Mesodermal cell (in vitro differentiated cells): ENCODE measurements at regions not wholly inside any gene's neighbourhood (a gene's known extent, or its start where the extent isn't known, plus 50 kb on each side); places are given as distances from the start of the nearest gene placed in this dataset.

Source experiments
- H3K27ac ChIP-seq: 2 replicates; pipeline ENCODE4 v1.7.0; 2013; ENCODE audit warnings: mild to moderate bottlenecking, low read depth, low read length, moderate library complexity; ENCODE audit not compliant: severe bottlenecking
- H3K36me3 ChIP-seq: 2 replicates; pipeline ENCODE4 v1.7.1; 2013; ENCODE audit warnings: mild to moderate bottlenecking, low read length, moderate library complexity; ENCODE audit not compliant: control insufficient read depth, insufficient read depth
- H3K4me1 ChIP-seq: one replicate; pipeline ENCODE4 v1.7.1; 2013; ENCODE audit warnings: mild to moderate bottlenecking, low read length; ENCODE audit not compliant: insufficient read depth, control insufficient read depth, poor library complexity, severe bottlenecking
- H3K4me3 ChIP-seq: 2 replicates; pipeline ENCODE4 v1.7.0; 2013; ENCODE audit warnings: low read length, control low read depth, mild to moderate bottlenecking; ENCODE audit not compliant: insufficient read depth, poor library complexity, severe bottlenecking; ENCODE audit errors: extremely low read depth
- H3K9me3 ChIP-seq: 2 replicates; pipeline ENCODE4 v1.7.1; 2013; ENCODE audit warnings: mild to moderate bottlenecking, low read length, moderate library complexity; ENCODE audit not compliant: control insufficient read depth
- WGBS, 2 experiments: methylation state at CpG; one replicate each; pipeline ENCODE4 v1.1.5; 2013; ENCODE audit warnings: missing lambda C conversion rate in 2 of 2; ENCODE audit not compliant: insufficient coverage in 2 of 2; 5-methylcytosine and 5-hydroxymethylcytosine counted together

GRCh38 chr3:30495172-30496065 is 111.0 kb upstream of the TGFBR2 start:
- Histone ChIP-seq H3K4me1 (peaks cover 20% of the 10 kb centered on the region), H3K4me3 (no peak overlapping the region), H3K27ac (no peak overlapping the region), H3K36me3 (no peaks in the 10 kb centered on the region), H3K9me3 (no peaks in the 10 kb centered on the region)
- 71 to 89% methylated on average over 1 of the region's 6 CpGs for WGBS, 2 experiments

- H3K9me3 ChIP-seq, result no peaks in the 10 kb centered on the region
- H3K4me1 ChIP-seq, result peaks cover 20% of the 10 kb centered on the region
- H3K27ac ChIP-seq, result peak overlapping the region; percentile 54
- H3K4me3 ChIP-seq, result no peak overlapping the region
- no peaks in the 10 kb centered on the region for H3K36me3 ChIP-seq
- WGBS, 2 experiments, result 90 to 92% methylated on average over 9 to 10 of the region's 15 CpGs
These were observed 110.1 kb upstream of the TGFBR2 start for GRCh38 chr3:30496066-30496966.

- no CpG with 5 or more reads among the region's 1 CpG for WGBS, 2 experiments
- peaks cover 13% of the 10 kb centered on the region for H3K4me1 ChIP-seq
- no peak overlapping the region for H3K27ac ChIP-seq
- H3K9me3 ChIP-seq, result no peaks in the 10 kb centered on the region
- no peak overlapping the region for H3K4me3 ChIP-seq
- no peaks in the 10 kb centered on the region for H3K36me3 ChIP-seq
These were observed 107.8 kb upstream of the TGFBR2 start for GRCh38 chr3:30498587-30498967.

- Histone ChIP-seq H3K27ac (no peak overlapping the region), H3K4me3 (no peak overlapping the region), H3K36me3 (no peaks in the 10 kb centered on the region), H3K9me3 (no peaks in the 10 kb centered on the region), H3K4me1 (peaks cover 8% of the 10 kb centered on the region)
- 93 to 98% methylated on average over 5 of the region's 7 CpGs for WGBS, 2 experiments
These were observed 105.6 kb upstream of the TGFBR2 start for GRCh38 chr3:30500666-30501399.

- H3K36me3 ChIP-seq, result no peaks in the 10 kb centered on the region
- H3K27ac ChIP-seq, result no peak overlapping the region
- peaks cover 4% of the 10 kb centered on the region for H3K4me1 ChIP-seq
- no peaks in the 10 kb centered on the region for H3K9me3 ChIP-seq
- no peak overlapping the region for H3K4me3 ChIP-seq
These were observed 104.9 kb upstream of the TGFBR2 start for GRCh38 chr3:30501526-30501925.

- Histone ChIP-seq H3K9me3 (no peaks in the 10 kb centered on the region), H3K4me1 (no peaks in the 10 kb centered on the region), H3K36me3 (no peaks in the 10 kb centered on the region), H3K27ac (no peak overlapping the region), H3K4me3 (no peak overlapping the region)
- WGBS, 2 experiments, result 83% methylated on average over 1 of the region's 2 CpGs; no CpG with 5 or more reads in 1 of the 2 experiments
These were observed 104.2 kb upstream of the TGFBR2 start for GRCh38 chr3:30502051-30502741.

GRCh38 chr3:30502742-30503073 is 103.7 kb upstream of the TGFBR2 start:
- no peaks in the 10 kb centered on the region for H3K9me3 ChIP-seq
- H3K27ac ChIP-seq, result no peak overlapping the region
- no peaks in the 10 kb centered on the region for H3K36me3 ChIP-seq
- H3K4me3 ChIP-seq, result no peak overlapping the region
- H3K4me1 ChIP-seq, result no peaks in the 10 kb centered on the region
- no CpG with 5 or more reads among the region's 1 CpG for WGBS, 2 experiments

GRCh38 chr3:30503446-30503845 is 103.0 kb upstream of the TGFBR2 start:
- no peaks in the 10 kb centered on the region for H3K36me3 ChIP-seq
- H3K4me3 ChIP-seq, result no peak overlapping the region
- H3K9me3 ChIP-seq, result no peaks in the 10 kb centered on the region
- 100% methylated on average over 1 of the region's 2 CpGs for WGBS, 2 experiments
- no peaks in the 10 kb centered on the region for H3K4me1 ChIP-seq
- H3K27ac ChIP-seq, result no peak overlapping the region

GRCh38 chr3:30504939-30505338 is 101.5 kb upstream of the TGFBR2 start:
- Histone ChIP-seq H3K4me3 (no peak overlapping the region), H3K27ac (no peak overlapping the region), H3K9me3 (no peaks in the 10 kb centered on the region), H3K4me1 (no peaks in the 10 kb centered on the region), H3K36me3 (no peaks in the 10 kb centered on the region)
- WGBS, 2 experiments, result 100% methylated on average over 1 of the region's 1 CpG; no CpG with 5 or more reads in 1 of the 2 experiments

- no peak overlapping the region for H3K27ac ChIP-seq
- no peaks in the 10 kb centered on the region for H3K4me1 ChIP-seq
- H3K9me3 ChIP-seq, result no peaks in the 10 kb centered on the region
- H3K36me3 ChIP-seq, result no peaks in the 10 kb centered on the region
- 92 to 100% methylated on average over 2 of the region's 6 CpGs for WGBS, 2 experiments
- no peak overlapping the region for H3K4me3 ChIP-seq
These were observed 100.4 kb upstream of the TGFBR2 start for GRCh38 chr3:30505866-30506520.
